ENCODE measurements at regions not wholly inside any gene's neighbourhood (a gene's known extent, or its start where the extent isn't known, plus 50 kb on each side); places are given as distances from the start of the nearest gene placed in this dataset.
"Not testable (repeated sequence)": the region's sequence is repeated elsewhere in the genome, so short reads cannot be mapped to it uniquely, and the experiment has no call there.

GRCh38 chr5:10069637-10070313 lies 179.9 kb downstream of the ATPSCKMT start:
- DNase-seq: no peak

- DNase-seq: no peak
Measured at GRCh38 chr5:10065428-10066000, 184.2 kb downstream of the ATPSCKMT start.

GRCh38 chr5:10064546-10065195 lies 185.0 kb downstream of the ATPSCKMT start:
- DNase-seq: no peak

DNA sequence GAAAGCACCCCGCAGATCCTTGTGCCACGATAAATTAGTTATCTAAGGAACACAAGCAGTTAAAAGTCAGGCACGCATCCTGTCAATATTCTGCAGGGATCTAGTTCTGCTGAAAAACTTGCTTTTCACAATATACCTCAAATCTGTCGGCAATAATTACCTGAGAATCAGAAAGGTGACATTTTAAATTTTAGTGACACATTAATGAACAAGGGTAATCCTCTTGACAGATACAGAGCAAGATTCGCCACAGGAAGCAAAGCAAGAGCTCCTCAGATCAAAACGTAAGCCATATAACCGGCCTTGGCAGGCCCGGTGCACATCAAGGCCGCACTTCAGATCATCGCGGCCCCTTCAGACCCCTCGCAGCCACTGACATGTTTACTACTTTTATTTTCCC lies 185.7 kb downstream of the ATPSCKMT start:
- no peak for DNase-seq

DNA sequence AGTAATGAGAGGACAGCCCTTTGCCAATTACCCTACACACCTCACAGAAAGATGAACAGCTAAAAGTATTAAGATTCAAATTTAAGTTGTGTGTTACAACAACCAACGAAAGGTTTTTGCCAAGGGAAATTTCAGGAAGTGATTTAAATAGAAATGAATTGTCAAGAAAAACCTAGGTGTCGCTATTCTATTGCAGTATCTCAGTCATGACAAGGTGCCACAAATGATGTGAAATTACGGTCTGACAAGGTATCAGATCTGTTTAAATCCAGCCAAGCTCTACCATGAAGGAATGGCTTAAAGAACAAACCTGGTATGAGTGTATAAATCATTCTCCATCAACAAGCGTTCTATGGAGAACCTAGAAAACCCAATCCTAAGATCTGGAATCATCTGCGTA lies 189.7 kb downstream of the ATPSCKMT start:
- no peak for DNase-seq

GRCh38 chr5:10059556-10059955 lies 190.1 kb downstream of the ATPSCKMT start:
- DNase-seq: no peak

- DNase-seq: no peak
Measured at GRCh38 chr5:10057356-10057755, 192.3 kb downstream of the ATPSCKMT start.

DNA sequence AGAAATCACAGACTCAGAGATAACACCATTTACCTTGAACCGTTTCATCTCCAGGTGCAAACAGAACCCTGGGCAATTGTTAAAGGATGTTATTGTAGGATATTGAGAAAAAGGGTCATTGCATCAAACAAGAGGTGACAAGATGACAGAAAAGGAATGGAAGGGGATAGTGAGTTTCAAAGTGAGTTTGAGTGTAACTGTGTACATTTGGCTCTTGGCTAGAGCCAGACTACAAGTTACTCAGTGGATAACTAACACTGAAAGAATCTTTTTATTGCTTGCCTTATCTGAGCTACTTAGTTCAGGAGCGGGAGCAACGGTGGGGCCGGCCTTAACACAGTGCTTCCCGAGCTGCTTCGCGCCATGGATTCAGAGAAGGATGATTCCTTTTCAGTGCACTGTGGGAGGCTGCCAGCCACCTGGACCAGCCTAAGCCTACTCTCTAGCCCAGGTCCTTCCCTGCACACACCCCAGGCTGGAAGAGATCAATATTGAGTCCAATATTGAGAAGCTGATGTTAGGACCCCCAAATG lies 193.4 kb downstream of the ATPSCKMT start:
- DNase-seq: no peak

DNA sequence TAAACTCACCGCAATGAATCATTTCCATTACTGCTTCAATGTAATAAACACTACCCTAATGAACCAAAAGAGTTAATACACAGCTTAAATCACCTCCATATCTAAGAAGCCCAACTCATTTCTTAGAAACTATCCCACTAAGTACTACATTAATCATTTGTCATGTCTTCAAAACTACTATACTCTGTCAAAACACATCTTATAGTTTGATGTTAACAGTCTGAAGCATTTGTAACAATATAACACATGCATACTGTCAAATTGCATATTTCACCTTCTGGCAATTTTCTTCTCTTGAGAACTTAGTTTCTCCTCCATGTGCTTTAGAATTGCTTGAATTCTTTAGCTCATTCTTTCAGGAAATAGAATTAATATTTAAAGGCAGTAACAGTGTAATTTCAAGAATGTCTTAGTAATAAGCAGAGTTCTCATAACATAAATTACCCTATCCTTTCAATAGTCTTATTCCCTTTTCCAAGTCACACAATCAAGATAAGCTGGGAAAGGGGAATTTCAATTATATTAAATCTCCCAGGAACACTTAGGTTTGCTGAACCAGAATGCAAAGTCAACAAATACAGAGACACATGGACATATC lies 199.7 kb downstream of the ATPSCKMT start:
- DNase-seq: no peak

- no peak for DNase-seq
Measured at GRCh38 chr5:10046676-10047075, 203.0 kb downstream of the ATPSCKMT start.

DNA sequence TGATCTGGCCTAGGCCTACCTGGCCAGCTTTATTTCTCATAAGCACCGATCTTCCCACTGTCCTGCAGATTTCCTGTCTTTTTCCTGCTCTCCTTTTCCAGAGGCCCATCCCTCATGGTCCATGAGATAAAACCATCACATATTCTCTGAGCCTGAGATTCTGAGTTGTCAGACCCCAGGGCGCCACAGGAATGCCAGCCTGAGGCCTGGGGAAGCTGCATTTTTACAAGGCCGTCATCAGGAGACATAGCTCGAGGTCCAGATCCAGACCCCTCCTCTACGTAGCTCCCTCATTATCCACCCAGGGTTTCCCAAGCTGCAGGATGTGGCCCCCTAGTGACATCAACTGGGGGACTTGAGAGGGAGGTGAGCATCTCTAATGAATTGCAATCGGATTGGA lies 204.3 kb downstream of the ATPSCKMT start:
- no peak for DNase-seq

GRCh38 chr5:10036136-10036815 lies 213.4 kb downstream of the ATPSCKMT start:
- DNase-seq: no peak

DNA sequence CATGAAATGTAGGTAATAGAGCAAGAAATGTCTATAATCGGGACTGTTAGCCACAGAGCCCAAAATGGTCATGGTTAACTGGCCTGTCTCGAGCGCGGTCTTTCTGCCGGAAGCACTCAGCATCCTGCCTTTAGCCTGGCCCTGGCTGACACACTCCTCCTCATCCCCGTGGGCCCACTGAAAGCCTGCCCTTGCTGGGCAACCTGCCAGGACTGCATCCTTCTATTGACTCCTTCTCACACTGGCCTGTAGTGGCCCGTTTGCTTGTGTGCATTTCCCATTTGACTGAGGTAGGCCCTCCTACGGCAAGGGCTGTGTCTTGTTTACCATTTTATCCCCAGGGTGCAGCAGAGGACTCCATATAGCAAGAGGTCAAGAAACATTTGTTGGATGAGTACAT lies 215.7 kb downstream of the ATPSCKMT start:
- DNase-seq: no peak

DNA sequence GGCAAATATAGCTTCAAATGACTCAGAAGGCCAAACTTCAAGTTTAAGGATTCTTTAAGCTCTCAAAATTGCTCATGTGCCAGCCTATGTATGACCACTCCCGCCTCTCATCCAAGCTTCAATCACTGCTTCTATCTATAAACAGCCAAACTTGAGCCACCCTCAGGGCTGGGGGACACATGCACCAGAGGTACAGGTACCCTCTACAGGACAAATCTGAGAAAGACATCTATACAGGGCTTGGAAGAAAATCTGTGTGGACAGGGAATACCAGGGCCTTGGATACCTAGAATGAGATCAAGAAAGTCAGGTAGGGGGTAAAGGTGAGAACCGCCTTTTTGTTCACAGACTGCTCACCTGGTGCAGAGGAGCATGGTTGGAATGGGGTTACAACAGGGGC lies 217.9 kb downstream of the ATPSCKMT start:
- DNase-seq: no peak

- DNase-seq: no peak
Measured at GRCh38 chr5:10030219-10030831, 219.4 kb downstream of the ATPSCKMT start.

DNA sequence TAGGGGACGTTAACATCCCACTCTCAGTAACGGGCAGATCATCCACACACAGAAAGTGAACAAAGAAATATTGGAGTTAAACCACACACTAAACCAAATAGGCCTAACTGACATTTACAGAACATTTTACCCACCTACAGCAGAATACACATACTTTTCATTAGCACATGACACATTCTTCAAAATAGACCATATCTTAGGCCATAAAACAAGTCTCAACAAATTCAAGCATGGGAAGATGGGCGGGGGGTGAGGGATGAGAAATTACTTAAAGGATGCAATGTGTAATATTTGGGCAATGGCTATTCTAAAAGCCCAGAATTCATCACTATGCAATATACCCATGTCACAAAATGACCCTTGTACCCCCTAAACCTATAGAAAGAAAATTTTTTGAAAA lies 226.2 kb downstream of the ATPSCKMT start:
- DNase-seq: no peak

- no peak for DNase-seq
Measured at GRCh38 chr5:10021248-10021647, 228.4 kb downstream of the ATPSCKMT start.

- DNase-seq: no peak
Measured at GRCh38 chr5:10019236-10019635, 230.5 kb downstream of the ATPSCKMT start.

GRCh38 chr5:10018201-10019069 lies 231.3 kb downstream of the ATPSCKMT start:
- DNase-seq: no peak

DNA sequence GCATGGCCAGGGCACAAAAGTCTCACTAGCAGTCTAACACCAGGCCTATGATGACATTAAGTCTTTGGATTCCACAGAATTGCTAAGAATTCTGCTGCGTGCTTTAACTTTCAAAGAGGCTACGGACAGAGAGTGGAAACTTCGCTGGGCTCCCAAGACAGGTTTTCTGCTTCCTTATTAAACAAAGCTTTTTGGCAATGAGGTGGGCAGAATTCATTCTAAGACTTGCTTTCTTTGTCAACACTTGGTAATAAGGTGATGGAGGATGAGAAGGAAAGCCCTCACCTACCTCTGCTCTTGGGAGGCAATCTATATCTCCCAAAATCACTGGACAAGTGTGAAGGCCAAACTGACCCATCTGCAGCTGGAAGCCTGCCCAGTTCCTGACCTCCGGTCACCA lies 231.9 kb downstream of the ATPSCKMT start:
- DNase-seq: no peak

GRCh38 chr5:10016559-10016958 lies 233.1 kb downstream of the ATPSCKMT start:
- DNase-seq: not testable (repeated sequence)

GRCh38 chr5:10015681-10016080 lies 234.0 kb downstream of the ATPSCKMT start:
- DNase-seq: not testable (repeated sequence)

All from right forelimb (tissue), 1 donor.